B cell (primary cell): ENCODE measurements at regions not wholly inside any gene's neighbourhood (a gene's known extent, or its start where the extent isn't known, plus 50 kb on each side); places are given as distances from the start of the nearest gene placed in this dataset.

Experiments
- ATAC-seq: fragments of 200-7000 bp; cut with Tn5 transposase; one replicate; pipeline ENCODE4 v1.10.0; 2021; ENCODE audit warnings: low read depth, mild to moderate bottlenecking, moderate number of reproducible peaks, moderate library complexity
- CTCF ChIA-PET: fragments of 350-600 bp; sonication (Branson Sonifier 250); formaldehyde crosslinking; loops from one replicate; lab custom pipeline; 2021; ENCODE audit warnings: antibody characterized with exemption, inconsistent platforms; lab: Charles Lee
- POLR2A ChIA-PET: fragments of 350-600 bp; sonication (Branson Sonifier 250); formaldehyde crosslinking; loops from one replicate; lab custom pipeline; 2021; ENCODE audit warnings: antibody characterized with exemption; lab: Charles Lee
- DNase-seq: peaks from one replicate; pipeline ENCODE4 v3.0.0; 2013
- H2AFZ ChIP-seq: 2 replicates; pipeline ENCODE4 v1.6.1; 2012; ENCODE audit warnings: mild to moderate bottlenecking, low read depth, low read length; ENCODE audit not compliant: insufficient read depth, poor library complexity, severe bottlenecking
- H3K27ac ChIP-seq, 2 donors: 1 replicate in 1 of 2; 2 replicates in 1 of 2; pipeline ENCODE4 v1.5.1; 2012 to 2013; ENCODE audit warnings: low read length in 2 of 2, mild to moderate bottlenecking in 2 of 2, moderate library complexity in 1 of 2
- H3K27me3 ChIP-seq, 4 experiments: fragments of 200-600 bp in 1 of 4; sonication (generic) in 1 of 4; replicated peaks in 1 of 4; 1 replicate in 2 of 4; 2 replicates in 2 of 4; pipeline versions ENCODE4 v1.6.1 to v1.7.0; 2013 to 2016; ENCODE audit warnings: low read length in 3 of 4, mild to moderate bottlenecking in 2 of 4, mixed read lengths in 1 of 4, moderate library complexity in 1 of 4; ENCODE audit not compliant: insufficient read depth in 4 of 4, control insufficient read depth in 3 of 4; ENCODE audit errors: control extremely low read depth in 1 of 4
- H3K36me3 ChIP-seq, 2 experiments: replicated peaks in 1 of 2; 1 replicate in 1 of 2; 2 replicates in 1 of 2; pipeline versions ENCODE4 v1.6.1 to v1.7.1; 2013; ENCODE audit warnings: low read length in 1 of 2; ENCODE audit not compliant: insufficient read depth in 2 of 2, control insufficient read depth in 1 of 2; ENCODE audit errors: control extremely low read depth in 1 of 2, extremely low read depth in 1 of 2
- H3K4me1 ChIP-seq, 2 donors: fragments of 200-600 bp in 1 of 2; sonication (generic) in 1 of 2; 1 replicate in 1 of 2; 2 replicates in 1 of 2; pipeline versions ENCODE4 v1.5.1 to v1.6.1; 2013 to 2017; ENCODE audit warnings: low read length in 2 of 2; ENCODE audit not compliant: control insufficient read depth in 2 of 2, insufficient read depth in 2 of 2
- H3K4me2 ChIP-seq: replicated peaks from 2 replicates; pipeline ENCODE3; 2012; ENCODE audit warnings: mild to moderate bottlenecking, low read depth, low read length; ENCODE audit not compliant: poor library complexity, severe bottlenecking
- H3K4me3 ChIP-seq, 5 experiments: fragments of 200-600 bp in 1 of 5; sonication (generic) in 1 of 5; 1 replicate in 3 of 5; 2 replicates in 2 of 5; pipeline versions ENCODE4 v1.5.1 to v1.7.0; 2011 to 2016; ENCODE audit warnings: low read length in 4 of 5, mild to moderate bottlenecking in 4 of 5, low read depth in 2 of 5, control low read depth in 1 of 5, moderate library complexity in 1 of 5; ENCODE audit not compliant: insufficient read depth in 1 of 5; ENCODE audit errors: control extremely low read depth in 1 of 5, extremely low read depth in 1 of 5
- H3K79me2 ChIP-seq: fragments of 200-600 bp; sonication (generic); one replicate; pipeline ENCODE4 v1.6.0; 2016; ENCODE audit warnings: low read length; ENCODE audit not compliant: control insufficient read depth, insufficient read depth
- H3K9ac ChIP-seq: fragments of 200-600 bp; sonication (generic); 2 replicates; pipeline ENCODE4 v1.6.1; 2017; ENCODE audit warnings: mild to moderate bottlenecking, low read length, moderate library complexity
- H3K9me3 ChIP-seq, 3 donors: one replicate each; pipeline versions ENCODE4 v1.6.1 to v1.7.1; 2013; ENCODE audit warnings: low read length in 2 of 3; ENCODE audit not compliant: control insufficient read depth in 2 of 3, insufficient read depth in 1 of 3; ENCODE audit errors: control extremely low read depth in 1 of 3
- H4K20me1 ChIP-seq: 2 replicates; pipeline ENCODE4 v1.6.0; 2012; ENCODE audit warnings: mild to moderate bottlenecking, low read length; ENCODE audit not compliant: insufficient read depth, control insufficient read depth, poor library complexity, severe bottlenecking
- H3K27ac Mint-ChIP-seq: one replicate; pipeline ENCODE4 v1.8.0; 2021; ENCODE audit warnings: mixed read lengths
- H3K27me3 Mint-ChIP-seq: one replicate; pipeline ENCODE4 v1.8.0; 2021; ENCODE audit warnings: mixed read lengths
- H3K4me1 Mint-ChIP-seq: one replicate; pipeline ENCODE4 v1.8.0; 2021; ENCODE audit warnings: mixed read lengths
- H3K4me3 Mint-ChIP-seq: one replicate; pipeline ENCODE4 v1.8.0; 2021; ENCODE audit warnings: mixed read lengths
- H3K9me3 Mint-ChIP-seq: one replicate; pipeline ENCODE4 v1.8.0; 2022; ENCODE audit warnings: mixed read lengths; ENCODE audit not compliant: insufficient read depth
- EZH2 ChIP-seq: IDR thresholded peaks from 2 replicates; pipeline ENCODE4 v1.6.1; 2012; ENCODE audit warnings: borderline replicate concordance, low read depth, mild to moderate bottlenecking, moderate library complexity, low read length; ENCODE audit not compliant: insufficient read depth, poor library complexity, severe bottlenecking
- WGBS: methylation state at CpG from one replicate; pipeline ENCODE4 v1.1.5; 2013; ENCODE audit warnings: missing lambda C conversion rate; ENCODE audit not compliant: insufficient coverage; 5-methylcytosine and 5-hydroxymethylcytosine counted together
- intact Hi-C: fragments of 100-400 bp; cut with micrococcal nuclease; formaldehyde crosslinking; loops from one replicate; pipeline ENCODE4 v1.10.0; 2022
- TF ChIP-seq, protein P1 (sequence below): fragments of 200-600 bp; IDR thresholded peaks from one replicate; pipeline ENCODE4 v1.8.0; 2022; ENCODE audit warnings: antibody characterized with exemption, mild to moderate bottlenecking

DNA sequence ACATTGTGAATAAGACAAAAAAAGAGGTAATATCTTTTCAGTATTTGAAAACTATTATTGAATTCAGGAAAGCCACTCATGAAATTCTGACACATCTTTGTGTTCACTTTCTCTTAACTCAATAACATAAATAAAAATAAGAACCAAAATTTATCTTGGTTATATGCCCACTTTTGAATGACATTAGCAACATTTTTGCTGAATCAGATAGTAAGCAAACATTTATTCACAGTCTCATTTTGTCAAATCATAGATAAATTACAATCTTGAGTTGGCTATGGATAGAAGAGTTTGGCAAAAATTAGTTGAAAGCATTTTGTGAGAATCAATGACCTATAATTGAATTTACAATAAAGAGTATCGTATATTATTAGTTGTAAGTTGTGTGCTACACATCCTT lies 545.1 kb upstream of the PKDCC start:
- Mint-ChIP-seq H3K4me1 (no peaks in the 10 kb centered on the region), H3K27ac (no peak overlapping the region), H3K9me3 (peaks cover 3% of the 10 kb centered on the region), H3K4me3 (no peak overlapping the region), H3K27me3 (no peaks in the 10 kb centered on the region)
- ATAC-seq (no peak), DNase-seq (no peak)
- Histone ChIP-seq H3K36me3 (no peaks in the 10 kb centered on the region), H3K27ac (no peak overlapping the region), H3K9me3 (peaks cover 1 to 7% (median 4%) of the 10 kb centered on the region in 3 donors), H3K4me1 (no peaks in the 10 kb centered on the region), H3K79me2 (no peaks in the 10 kb centered on the region), H2AFZ (no peak overlapping the region), H3K4me2 (no peak overlapping the region), H3K9ac (no peak overlapping the region), H3K4me3 (no peak overlapping the region), H3K27me3 (no peaks in the 10 kb centered on the region), H4K20me1 (no peaks in the 10 kb centered on the region)
- POLR2A ChIA-PET: no interaction called here
- TF ChIP-seq EZH2: no peak
- TF ChIP-seq, protein P1, sequence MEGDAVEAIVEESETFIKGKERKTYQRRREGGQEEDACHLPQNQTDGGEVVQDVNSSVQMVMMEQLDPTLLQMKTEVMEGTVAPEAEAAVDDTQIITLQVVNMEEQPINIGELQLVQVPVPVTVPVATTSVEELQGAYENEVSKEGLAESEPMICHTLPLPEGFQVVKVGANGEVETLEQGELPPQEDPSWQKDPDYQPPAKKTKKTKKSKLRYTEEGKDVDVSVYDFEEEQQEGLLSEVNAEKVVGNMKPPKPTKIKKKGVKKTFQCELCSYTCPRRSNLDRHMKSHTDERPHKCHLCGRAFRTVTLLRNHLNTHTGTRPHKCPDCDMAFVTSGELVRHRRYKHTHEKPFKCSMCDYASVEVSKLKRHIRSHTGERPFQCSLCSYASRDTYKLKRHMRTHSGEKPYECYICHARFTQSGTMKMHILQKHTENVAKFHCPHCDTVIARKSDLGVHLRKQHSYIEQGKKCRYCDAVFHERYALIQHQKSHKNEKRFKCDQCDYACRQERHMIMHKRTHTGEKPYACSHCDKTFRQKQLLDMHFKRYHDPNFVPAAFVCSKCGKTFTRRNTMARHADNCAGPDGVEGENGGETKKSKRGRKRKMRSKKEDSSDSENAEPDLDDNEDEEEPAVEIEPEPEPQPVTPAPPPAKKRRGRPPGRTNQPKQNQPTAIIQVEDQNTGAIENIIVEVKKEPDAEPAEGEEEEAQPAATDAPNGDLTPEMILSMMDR: no peak
- CTCF ChIA-PET: no interaction called here
- intact Hi-C loops: no loop called here
- WGBS: no CpG with 5 or more reads among the region's 1 CpG

DNA sequence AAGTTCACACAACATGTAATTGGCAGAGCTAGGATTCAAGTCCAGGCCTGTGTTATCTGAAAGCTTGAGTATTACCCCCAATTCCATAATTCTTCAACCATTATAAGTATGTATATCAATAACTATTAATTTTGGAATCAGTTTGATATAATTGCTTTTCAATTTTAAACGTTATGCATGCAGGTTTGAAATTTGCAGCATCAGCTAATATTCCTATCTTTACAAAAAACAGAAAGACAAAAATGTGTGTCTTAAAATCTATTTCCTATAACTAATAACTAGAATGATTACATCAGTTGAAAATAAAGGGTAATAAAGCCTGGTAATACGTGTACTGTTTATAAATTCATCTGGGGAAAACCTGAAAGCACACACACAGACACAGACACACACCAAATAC lies 543.3 kb upstream of the PKDCC start:
- Histone ChIP-seq H3K36me3 (no peaks in the 10 kb centered on the region), H3K4me1 (no peaks in the 10 kb centered on the region), H3K4me2 (no peak overlapping the region), H3K79me2 (no peaks in the 10 kb centered on the region), H3K9me3 (peaks cover 1 to 4% (median 3%) of the 10 kb centered on the region in 3 donors), H2AFZ (no peak overlapping the region), H3K27ac (no peak overlapping the region), H3K4me3 (no peak overlapping the region), H4K20me1 (no peaks in the 10 kb centered on the region), H3K27me3 (no peaks in the 10 kb centered on the region), H3K9ac (no peak overlapping the region)
- WGBS: no CpG with 5 or more reads among the region's 2 CpGs
- POLR2A ChIA-PET: no interaction called here
- Mint-ChIP-seq H3K4me1 (no peaks in the 10 kb centered on the region), H3K27ac (no peak overlapping the region), H3K4me3 (no peak overlapping the region), H3K9me3 (peaks cover 3% of the 10 kb centered on the region), H3K27me3 (no peaks in the 10 kb centered on the region)
- TF ChIP-seq, protein P1: no peak
- TF ChIP-seq EZH2: no peak
- CTCF ChIA-PET: no interaction called here
- intact Hi-C loops: no loop called here
- ATAC-seq (no peak), DNase-seq (no peak)
